OCI-LY7 (cell line): ENCODE measurements at regions not wholly inside any gene's neighbourhood (a gene's known extent, or its start where the extent isn't known, plus 50 kb on each side); places are given as distances from the start of the nearest gene placed in this dataset.

Experiments
- CTCF ChIP-seq: fragments of 200-600 bp; sonication (generic); conservative IDR thresholded peaks from 2 replicates; pipeline ENCODE4 v1.5.1; 2014; ENCODE audit warnings: mild to moderate bottlenecking, antibody characterized with exemption, low read length, moderate library complexity, mixed read lengths
- EZH2phosphoT487 ChIP-seq: fragments of 200-600 bp; sonication (generic); IDR thresholded peaks from 2 replicates; pipeline ENCODE4 v1.6.1; 2018; ENCODE audit warnings: low read depth, borderline replicate concordance, mild to moderate bottlenecking, mixed run types, antibody characterized with exemption, low read length, moderate library complexity, mixed read lengths

GRCh38 chr10:111249925-111250324 is 173.1 kb downstream of the ADRA2A start:
- TF ChIP-seq CTCF (no peak), EZH2phosphoT487 (no peak)
